Neural cell (in vitro differentiated cells): ENCODE measurements at regions not wholly inside any gene's neighbourhood (a gene's known extent, or its start where the extent isn't known, plus 50 kb on each side); places are given as distances from the start of the nearest gene placed in this dataset.
"Not testable (repeated sequence)": the region's sequence is repeated elsewhere in the genome, so short reads cannot be mapped to it uniquely, and the experiment has no call there.

Experiments used
- H2AFZ ChIP-seq: fragments of 200-600, 300-800 bp; sonication (generic), shearing (Covaris generic); 2 replicates; pipeline ENCODE4 v1.6.0; 2014; ENCODE audit warnings: low read depth, mild to moderate bottlenecking, antibody characterized with exemption, low read length, moderate library complexity
- H3F3A ChIP-seq: fragments of 200-600 bp; shearing (Covaris generic); 2 replicates; pipeline ENCODE4 v1.6.1; 2016; ENCODE audit warnings: mild to moderate bottlenecking, moderate library complexity, mixed read lengths, antibody characterized with exemption, low read length; ENCODE audit not compliant: insufficient read depth, poor library complexity, severe bottlenecking
- H3K27ac ChIP-seq: fragments of 200-600, 300-800 bp; sonication (generic), shearing (Covaris generic); 2 replicates; pipeline ENCODE4 v1.5.1; 2014; ENCODE audit warnings: mild to moderate bottlenecking, low read length, moderate library complexity
- H3K27me3 ChIP-seq: fragments of 300-800, 200-600 bp; sonication (generic), shearing (Covaris generic); 2 replicates; pipeline ENCODE4 v1.6.0; 2014; ENCODE audit warnings: mild to moderate bottlenecking, low read depth, low read length, moderate library complexity; ENCODE audit not compliant: insufficient read depth
- H3K36me3 ChIP-seq: fragments of 300-800, 200-600 bp; sonication (generic), shearing (Covaris generic); 2 replicates; pipeline ENCODE4 v1.5.1; 2014; ENCODE audit warnings: mild to moderate bottlenecking, antibody characterized with exemption, low read length, moderate library complexity; ENCODE audit not compliant: insufficient read depth
- H3K4me2 ChIP-seq: fragments of 300-800, 200-600 bp; sonication (generic), shearing (Covaris generic); 2 replicates; pipeline ENCODE4 v1.6.0; 2014; ENCODE audit warnings: mild to moderate bottlenecking, low read length
- H3K4me3 ChIP-seq: fragments of 300-800, 200-600 bp; sonication (generic), shearing (Covaris generic); 2 replicates; pipeline ENCODE4 v1.5.1; 2014; ENCODE audit warnings: mild to moderate bottlenecking, low read length, moderate library complexity
- H3K79me2 ChIP-seq: fragments of 200-600 bp; shearing (Covaris generic); replicated peaks from 2 replicates; pipeline ENCODE4 v1.6.0; 2014; ENCODE audit warnings: mild to moderate bottlenecking, low read length, moderate library complexity; ENCODE audit not compliant: insufficient read depth
- H3K9ac ChIP-seq: fragments of 300-800, 200-600 bp; sonication (generic), shearing (Covaris generic); 2 replicates; pipeline ENCODE4 v1.6.1; 2016; ENCODE audit warnings: mild to moderate bottlenecking, low read length, mixed read lengths
- H3K9me2 ChIP-seq: fragments of 200-600 bp; shearing (Covaris generic); 2 replicates; pipeline ENCODE4 v1.6.1; 2016; ENCODE audit warnings: mild to moderate bottlenecking, low read length, mixed read lengths; ENCODE audit not compliant: insufficient read depth
- H3K9me3 ChIP-seq: fragments of 200-600, 300-800 bp; sonication (generic), shearing (Covaris generic); 2 replicates; pipeline ENCODE4 v1.6.1; 2016; ENCODE audit warnings: mild to moderate bottlenecking, mixed run types, low read length, moderate library complexity, mixed read lengths
- H4K20me1 ChIP-seq: fragments of 200-600 bp; shearing (Covaris generic); 2 replicates; pipeline ENCODE4 v1.6.1; 2016; ENCODE audit warnings: mild to moderate bottlenecking, mixed run types; ENCODE audit not compliant: insufficient read depth
- CTCF ChIP-seq: fragments of 450-650 bp; IDR thresholded peaks from 2 replicates; pipeline ENCODE4 v1.5.1; 2014; ENCODE audit warnings: antibody characterized with exemption, mild to moderate bottlenecking, moderate library complexity; ENCODE audit not compliant: poor library complexity, severe bottlenecking
- EP300 ChIP-seq: fragments of 450-650 bp; conservative IDR thresholded peaks from 2 replicates; pipeline ENCODE4 v1.6.1; 2014; ENCODE audit warnings: antibody characterized with exemption, mild to moderate bottlenecking, moderate library complexity; ENCODE audit not compliant: poor library complexity, severe bottlenecking
- EZH2 ChIP-seq: fragments of 200-600, 300-800 bp; shearing (Covaris generic), sonication (generic); IDR thresholded peaks from 2 replicates; pipeline ENCODE4 v1.6.1; 2014; ENCODE audit warnings: antibody characterized with exemption, low read length, borderline replicate concordance, mild to moderate bottlenecking; ENCODE audit not compliant: insufficient read depth, poor library complexity, severe bottlenecking
- MXI1 ChIP-seq: fragments of 450-650 bp; conservative IDR thresholded peaks from 2 replicates; pipeline ENCODE4 v1.6.1; 2014; ENCODE audit warnings: antibody characterized with exemption, mild to moderate bottlenecking; ENCODE audit not compliant: poor library complexity, severe bottlenecking
- POLR2AphosphoS5 ChIP-seq: IDR thresholded peaks from 2 replicates; pipeline ENCODE4 v1.6.1; 2012
- RAD21 ChIP-seq: fragments of 450-650 bp; conservative IDR thresholded peaks from 2 replicates; pipeline ENCODE4 v1.6.1; 2014; ENCODE audit warnings: antibody characterized with exemption, mild to moderate bottlenecking, moderate library complexity
- SMC3 ChIP-seq: fragments of 450-650 bp; conservative IDR thresholded peaks from 2 replicates; pipeline ENCODE4 v1.6.1; 2014; ENCODE audit warnings: antibody characterized with exemption, mild to moderate bottlenecking, moderate library complexity; ENCODE audit not compliant: poor library complexity
- TAF1 ChIP-seq: IDR thresholded peaks from 2 replicates; pipeline ENCODE4 v1.6.1; 2012; ENCODE audit warnings: low read depth
- TF ChIP-seq, protein P1 (sequence below): IDR thresholded peaks from 2 replicates; pipeline ENCODE4 v1.6.1; 2012; ENCODE audit warnings: borderline replicate concordance

GRCh38 chr3:193148688-193149473 lies 92.1 kb upstream of the PLAAT1 start:
- H3K9me3 ChIP-seq: no peaks in the 10 kb centered on the region
- H3K27me3 ChIP-seq: no peaks in the 10 kb centered on the region
- no peak overlapping the region for H3K4me3 ChIP-seq
- H3K27ac ChIP-seq: no peak overlapping the region
- H3K4me2 ChIP-seq: no peak overlapping the region
- no peaks in the 10 kb centered on the region for H3K79me2 ChIP-seq
- H3K9me2 ChIP-seq: no peaks in the 10 kb centered on the region
- TF ChIP-seq EZH2 (no peak), EP300 (no peak), POLR2AphosphoS5 (no peak), TAF1 (no peak), MXI1 (no peak), SMC3 (no peak), RAD21 (no peak), CTCF (no peak)
- TF ChIP-seq, protein P1, sequence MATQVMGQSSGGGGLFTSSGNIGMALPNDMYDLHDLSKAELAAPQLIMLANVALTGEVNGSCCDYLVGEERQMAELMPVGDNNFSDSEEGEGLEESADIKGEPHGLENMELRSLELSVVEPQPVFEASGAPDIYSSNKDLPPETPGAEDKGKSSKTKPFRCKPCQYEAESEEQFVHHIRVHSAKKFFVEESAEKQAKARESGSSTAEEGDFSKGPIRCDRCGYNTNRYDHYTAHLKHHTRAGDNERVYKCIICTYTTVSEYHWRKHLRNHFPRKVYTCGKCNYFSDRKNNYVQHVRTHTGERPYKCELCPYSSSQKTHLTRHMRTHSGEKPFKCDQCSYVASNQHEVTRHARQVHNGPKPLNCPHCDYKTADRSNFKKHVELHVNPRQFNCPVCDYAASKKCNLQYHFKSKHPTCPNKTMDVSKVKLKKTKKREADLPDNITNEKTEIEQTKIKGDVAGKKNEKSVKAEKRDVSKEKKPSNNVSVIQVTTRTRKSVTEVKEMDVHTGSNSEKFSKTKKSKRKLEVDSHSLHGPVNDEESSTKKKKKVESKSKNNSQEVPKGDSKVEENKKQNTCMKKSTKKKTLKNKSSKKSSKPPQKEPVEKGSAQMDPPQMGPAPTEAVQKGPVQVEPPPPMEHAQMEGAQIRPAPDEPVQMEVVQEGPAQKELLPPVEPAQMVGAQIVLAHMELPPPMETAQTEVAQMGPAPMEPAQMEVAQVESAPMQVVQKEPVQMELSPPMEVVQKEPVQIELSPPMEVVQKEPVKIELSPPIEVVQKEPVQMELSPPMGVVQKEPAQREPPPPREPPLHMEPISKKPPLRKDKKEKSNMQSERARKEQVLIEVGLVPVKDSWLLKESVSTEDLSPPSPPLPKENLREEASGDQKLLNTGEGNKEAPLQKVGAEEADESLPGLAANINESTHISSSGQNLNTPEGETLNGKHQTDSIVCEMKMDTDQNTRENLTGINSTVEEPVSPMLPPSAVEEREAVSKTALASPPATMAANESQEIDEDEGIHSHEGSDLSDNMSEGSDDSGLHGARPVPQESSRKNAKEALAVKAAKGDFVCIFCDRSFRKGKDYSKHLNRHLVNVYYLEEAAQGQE: no peak
- no peaks in the 10 kb centered on the region for H4K20me1 ChIP-seq
- H3K36me3 ChIP-seq: no peaks in the 10 kb centered on the region
- no peak overlapping the region for H3K9ac ChIP-seq
- no peaks in the 10 kb centered on the region for H3F3A ChIP-seq
- no peak overlapping the region for H2AFZ ChIP-seq

DNA sequence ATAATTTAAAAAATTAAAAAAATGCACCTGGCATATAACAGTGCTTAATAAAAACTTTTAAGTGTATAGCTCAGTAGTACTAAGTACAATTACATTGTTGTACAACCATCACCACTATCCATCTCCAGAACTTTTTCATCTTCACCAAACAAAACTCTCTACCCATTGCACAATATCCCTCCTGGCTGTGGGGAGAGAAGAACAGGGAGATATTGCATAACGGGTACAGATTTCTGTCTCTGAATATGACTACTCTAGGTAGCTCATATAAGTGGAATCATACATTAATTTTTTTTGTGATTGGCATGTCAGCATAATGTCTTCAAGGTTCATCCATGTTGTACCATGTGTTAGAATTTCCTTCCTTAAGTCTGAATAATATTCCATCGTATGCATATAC lies 91.0 kb upstream of the PLAAT1 start:
- Histone ChIP-seq H3K9ac (no peak overlapping the region), H3K9me3 (no peaks in the 10 kb centered on the region), H3K27ac (no peak overlapping the region), H3K79me2 (no peaks in the 10 kb centered on the region), H4K20me1 (no peaks in the 10 kb centered on the region), H2AFZ (no peak overlapping the region), H3K36me3 (no peaks in the 10 kb centered on the region), H3F3A (no peaks in the 10 kb centered on the region), H3K4me2 (no peak overlapping the region), H3K9me2 (no peaks in the 10 kb centered on the region), H3K27me3 (no peaks in the 10 kb centered on the region), H3K4me3 (no peak overlapping the region)
- TF ChIP-seq EZH2: no peak
- TF ChIP-seq SMC3: no peak
- no peak for TF ChIP-seq RAD21
- no peak for TF ChIP-seq POLR2AphosphoS5

DNA sequence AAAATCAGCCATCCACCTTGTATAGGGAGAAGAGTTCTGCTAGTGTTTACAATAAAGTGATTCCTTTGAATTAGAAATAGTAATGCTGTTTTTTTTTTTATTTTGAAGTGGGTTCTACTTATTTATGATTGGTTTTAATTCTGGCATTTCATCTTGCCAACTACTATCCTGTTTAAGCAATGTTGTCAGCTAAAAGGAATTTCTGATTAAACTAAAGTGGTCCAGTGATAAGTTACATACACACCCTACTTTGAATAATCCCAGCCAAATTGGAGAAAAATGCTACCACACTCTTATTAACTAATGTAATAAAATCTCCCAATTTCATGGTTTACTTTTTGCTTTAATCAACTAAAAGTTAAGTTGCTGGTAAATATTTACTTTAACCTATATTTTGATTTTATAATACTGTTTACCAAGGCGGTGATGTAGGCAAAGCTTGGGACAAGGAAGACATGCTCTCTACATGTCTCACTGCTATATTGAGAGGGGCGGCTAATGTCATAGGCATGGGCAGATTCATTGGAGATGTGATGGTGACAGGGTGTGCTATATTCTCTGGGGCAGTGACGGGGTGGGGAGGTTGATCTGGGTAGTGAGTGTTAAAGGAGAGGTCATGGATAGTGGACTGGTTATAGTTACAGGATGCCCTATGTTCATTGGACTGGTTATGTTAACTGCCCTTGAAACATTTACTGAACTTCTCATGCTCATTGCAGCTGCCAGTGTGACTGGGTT lies 85.8 kb upstream of the PLAAT1 start:
- H3K4me3 ChIP-seq, H3K27ac ChIP-seq: not testable (repeated sequence)

More for the DNA sequence above, 85.8 kb upstream of the PLAAT1 start:
- not testable (repeated sequence) for H3K9ac ChIP-seq, H3K36me3 ChIP-seq, H3F3A ChIP-seq, H3K9me2 ChIP-seq, H2AFZ ChIP-seq, H3K79me2 ChIP-seq, H3K27me3 ChIP-seq, H4K20me1 ChIP-seq, H3K4me2 ChIP-seq, H3K9me3 ChIP-seq
